Fibroblast of peridontal ligament (primary cell): ENCODE measurements at regions not wholly inside any gene's neighbourhood (a gene's known extent, or its start where the extent isn't known, plus 50 kb on each side); places are given as distances from the start of the nearest gene placed in this dataset.

Source experiments
- DNase-seq: peaks from one replicate; pipeline ENCODE4 v3.0.0-alpha.2; 2010; ENCODE audit errors: extremely low read depth

- no peak for DNase-seq
These were observed 407.6 kb upstream of the BOD1L1 start for GRCh38 chr4:14035076-14035475.

GRCh38 chr4:14043203-14043602 is 415.7 kb upstream of the BOD1L1 start:
- no peak for DNase-seq

GRCh38 chr4:14046642-14047041 is 419.1 kb upstream of the BOD1L1 start:
- DNase-seq = no peak

DNA sequence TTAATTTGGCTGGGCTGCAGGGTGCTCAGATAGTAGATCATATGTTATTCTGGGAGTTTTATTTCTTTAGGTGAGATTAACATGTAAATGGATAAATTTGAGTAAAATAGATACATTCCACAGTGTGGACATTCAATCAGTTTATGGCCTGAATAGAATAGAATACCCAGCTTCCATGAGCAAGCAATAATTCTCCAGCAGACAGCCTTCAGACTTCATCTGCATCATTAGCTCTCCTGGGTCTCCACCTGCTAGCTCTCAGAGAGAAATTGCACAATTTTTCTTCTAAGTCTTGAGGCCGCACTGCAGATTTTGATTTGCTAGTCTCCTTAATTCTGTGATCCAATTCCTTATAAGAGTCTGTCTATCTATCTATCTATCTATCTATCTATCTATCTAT is 420.3 kb upstream of the BOD1L1 start:
- DNase-seq = no peak

GRCh38 chr4:14049946-14050345 is 422.4 kb upstream of the BOD1L1 start:
- DNase-seq = no peak

- no peak for DNase-seq
These were observed 425.8 kb upstream of the BOD1L1 start for GRCh38 chr4:14053291-14053690.

GRCh38 chr4:14054391-14054790 is 426.9 kb upstream of the BOD1L1 start:
- peak; percentile 54 for DNase-seq

GRCh38 chr4:14059006-14059405 is 431.5 kb upstream of the BOD1L1 start:
- peak; percentile 69 for DNase-seq

- no peak for DNase-seq
These were observed 437.5 kb upstream of the BOD1L1 start for GRCh38 chr4:14064984-14065383.

GRCh38 chr4:14065406-14065805 is 437.9 kb upstream of the BOD1L1 start:
- DNase-seq = no peak

DNA sequence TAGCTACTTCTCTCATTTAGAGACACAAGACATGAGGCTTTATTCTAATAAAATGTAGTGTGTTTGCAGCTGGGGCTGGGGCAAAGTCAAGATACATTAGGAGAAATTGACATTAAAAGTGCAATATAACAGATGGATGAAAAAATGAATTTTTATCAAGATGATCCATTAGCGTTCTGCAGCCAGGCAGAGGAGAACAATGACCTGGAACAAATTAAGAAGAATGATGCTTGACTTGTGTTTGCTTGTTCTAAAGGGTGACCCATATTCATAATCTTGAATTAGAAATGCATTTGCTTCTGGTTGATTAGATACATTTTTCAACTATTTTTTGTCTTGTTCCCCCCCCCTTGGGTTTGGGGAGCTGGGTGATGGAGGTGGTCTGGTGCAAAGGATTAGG is 439.5 kb upstream of the BOD1L1 start:
- no peak for DNase-seq

- no peak for DNase-seq
These were observed 442.4 kb upstream of the BOD1L1 start for GRCh38 chr4:14069886-14070285.

DNA sequence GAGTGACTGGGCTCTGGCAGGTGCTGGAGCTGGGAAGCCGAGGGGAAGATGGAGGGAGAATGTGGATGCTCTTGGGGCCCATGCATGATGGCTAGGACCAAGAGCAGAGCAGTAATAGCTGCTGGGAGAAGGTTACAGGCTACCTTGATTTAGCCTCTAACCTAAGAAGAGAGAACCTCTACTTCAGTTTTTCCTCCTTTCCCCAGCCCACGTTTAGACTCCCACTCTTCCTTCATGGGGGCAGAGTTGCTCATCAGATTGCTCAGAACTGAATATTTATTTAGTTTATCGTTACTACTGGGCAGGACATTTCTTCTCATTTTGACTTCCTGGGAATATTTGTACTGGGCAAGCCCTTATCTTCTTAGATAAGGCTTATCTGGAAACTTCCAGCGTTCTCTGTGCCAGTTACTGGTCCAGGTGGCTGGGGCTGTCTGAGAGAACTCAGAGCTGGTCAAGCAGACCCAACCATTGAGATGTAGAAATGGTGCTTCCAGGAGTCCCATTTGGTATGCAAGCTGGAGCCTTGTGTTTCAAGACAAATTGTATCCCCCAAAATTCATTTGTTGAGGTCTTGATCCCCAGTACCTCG is 442.9 kb upstream of the BOD1L1 start:
- DNase-seq = no peak

GRCh38 chr4:14072506-14072905 is 445.0 kb upstream of the BOD1L1 start:
- DNase-seq = no peak

DNA sequence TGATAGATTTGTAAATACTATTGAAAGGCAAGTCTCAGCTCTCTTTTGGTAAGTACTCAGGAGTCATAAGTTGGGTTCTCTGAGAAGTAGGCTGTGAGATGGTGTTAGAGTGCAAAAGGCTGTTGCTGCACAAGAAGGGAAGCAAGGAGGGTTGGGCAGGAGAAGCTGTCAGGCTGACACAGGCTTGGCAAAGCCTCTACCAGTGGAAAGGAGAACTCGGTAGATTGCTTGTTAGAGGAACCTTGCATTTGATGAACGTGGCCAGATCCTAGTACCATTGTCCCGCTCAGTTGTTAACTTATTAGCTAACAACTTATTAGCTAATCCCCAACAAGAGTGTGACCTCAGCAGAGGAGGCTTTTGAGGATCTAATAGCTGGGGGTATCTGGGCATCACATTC is 449.3 kb upstream of the BOD1L1 start:
- DNase-seq = no peak

GRCh38 chr4:14078326-14078725 is 450.8 kb upstream of the BOD1L1 start:
- DNase-seq = no peak

GRCh38 chr4:14079601-14080000 is 452.1 kb upstream of the BOD1L1 start:
- no peak for DNase-seq

GRCh38 chr4:14083150-14083549 is 455.6 kb upstream of the BOD1L1 start:
- DNase-seq = peak; percentile 14

GRCh38 chr4:14084598-14084997 is 457.1 kb upstream of the BOD1L1 start:
- DNase-seq = no peak

DNA sequence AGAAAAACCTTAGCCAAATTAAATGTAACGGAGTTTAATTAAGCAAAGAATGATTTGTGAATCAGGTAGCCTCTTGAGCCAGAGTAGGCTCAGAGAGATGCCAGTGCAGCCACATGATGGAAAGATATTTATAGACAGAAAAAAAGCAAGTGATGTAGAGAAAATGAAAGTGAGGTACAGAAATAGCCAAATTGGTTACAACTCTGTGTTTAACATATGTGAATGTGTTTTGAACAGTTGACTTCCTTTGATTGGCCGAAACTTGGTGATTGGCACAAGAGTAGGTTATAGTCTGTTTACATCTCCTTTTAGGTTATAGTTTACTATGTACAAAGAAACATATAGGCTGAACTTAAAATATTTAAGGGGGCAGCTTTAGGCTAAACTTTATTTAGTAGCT is 459.9 kb upstream of the BOD1L1 start:
- DNase-seq = no peak

DNA sequence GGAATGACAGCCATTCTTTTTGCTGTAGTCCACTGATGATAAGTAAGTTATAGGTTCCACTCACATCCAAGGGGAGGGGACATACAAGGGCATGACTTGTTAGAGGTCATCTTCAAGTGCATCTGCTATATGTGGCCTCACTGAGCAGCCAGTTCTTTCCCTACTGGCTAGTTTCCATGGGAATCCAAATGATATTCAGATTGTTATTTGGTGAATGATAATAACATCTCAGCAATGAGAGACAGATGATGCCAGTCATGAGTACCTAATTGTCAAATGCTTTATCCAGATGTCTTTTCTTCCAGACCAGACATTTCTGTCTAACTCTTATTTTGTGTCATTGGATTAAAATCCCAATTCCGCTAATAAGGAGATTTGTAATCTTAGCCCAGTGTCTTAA is 460.4 kb upstream of the BOD1L1 start:
- DNase-seq = no peak

GRCh38 chr4:14091531-14091930 is 464.0 kb upstream of the BOD1L1 start:
- no peak for DNase-seq

DNA sequence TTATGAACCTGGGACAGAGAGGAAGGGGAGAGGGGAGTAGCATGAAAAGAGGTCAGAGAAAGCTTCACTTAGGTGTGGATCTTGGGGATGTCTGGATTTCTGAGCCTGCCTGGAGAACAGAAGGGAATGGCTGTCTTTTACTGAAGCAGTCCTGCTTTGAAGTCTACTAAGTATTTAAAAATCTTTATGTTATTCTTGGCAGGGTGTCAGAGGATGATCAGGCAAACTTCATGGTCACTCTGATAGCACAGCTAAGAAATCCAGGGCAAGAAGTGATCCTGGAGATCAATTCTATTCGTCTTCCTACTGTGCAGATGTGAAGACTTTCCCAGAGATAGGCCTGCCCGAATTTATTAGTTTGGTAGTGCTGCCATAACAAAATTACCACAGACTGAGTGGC is 464.4 kb upstream of the BOD1L1 start:
- peak; percentile 20 for DNase-seq

DNA sequence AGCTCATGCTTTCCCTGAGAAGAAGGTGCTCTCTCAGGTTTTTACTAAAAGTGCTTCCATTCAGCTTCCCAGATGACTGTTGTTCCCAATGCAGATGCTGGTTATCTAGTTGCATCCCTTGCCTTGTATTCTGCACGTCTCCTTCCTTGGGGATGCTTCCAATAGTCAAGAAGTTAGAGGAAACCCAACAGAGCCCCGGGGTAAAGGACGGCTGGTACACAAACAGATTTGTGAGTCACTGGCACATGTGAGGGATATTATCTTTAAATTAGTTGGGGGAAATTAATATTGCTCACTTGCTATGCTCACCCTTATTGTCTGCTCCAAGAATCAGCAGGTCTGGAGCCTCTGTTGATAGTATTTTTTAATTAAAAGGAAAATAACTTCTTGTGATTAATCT is 465.2 kb upstream of the BOD1L1 start:
- no peak for DNase-seq

- DNase-seq = no peak
These were observed 468.3 kb upstream of the BOD1L1 start for GRCh38 chr4:14095831-14096230.
